Type B pancreatic cell (in vitro differentiated cells): ENCODE measurements at regions not wholly inside any gene's neighbourhood (a gene's known extent, or its start where the extent isn't known, plus 50 kb on each side); places are given as distances from the start of the nearest gene placed in this dataset.

Experiments
- DNase-seq: peaks from one replicate; pipeline ENCODE4 v3.0.0; 2021; ENCODE audit warnings: mixed read lengths; ENCODE audit not compliant: unreplicated experiment; ENCODE audit errors: extremely low spot score
- H3K27ac Mint-ChIP-seq: 2 replicates; pipeline ENCODE4 v1.8.0; 2021; ENCODE audit warnings: mild to moderate bottlenecking, mixed read lengths
- H3K27me3 Mint-ChIP-seq: 2 replicates; pipeline ENCODE4 v1.8.0; 2021; ENCODE audit warnings: mixed read lengths
- H3K36me3 Mint-ChIP-seq: 2 replicates; pipeline ENCODE4 v1.8.0; 2021; ENCODE audit warnings: mixed read lengths
- H3K4me1 Mint-ChIP-seq: one replicate; pipeline ENCODE4 v1.8.0; 2021; ENCODE audit warnings: mixed read lengths; ENCODE audit not compliant: unreplicated experiment
- H3K4me3 Mint-ChIP-seq: 2 replicates; pipeline ENCODE4 v1.8.0; 2021; ENCODE audit warnings: mild to moderate bottlenecking, mixed read lengths
- H3K9me3 Mint-ChIP-seq: 2 replicates; pipeline ENCODE4 v1.8.0; 2021; ENCODE audit warnings: mixed read lengths
- TF ChIP-seq, protein P1 (sequence below): fragments of 200-600 bp; sonication (generic); conservative IDR thresholded peaks from 2 replicates; pipeline ENCODE4 v1.5.0; 2021; ENCODE audit warnings: antibody characterized with exemption, mild to moderate bottlenecking

- Mint-ChIP-seq H3K4me3 (no peak overlapping the region), H3K27ac (no peak overlapping the region), H3K27me3 (no peaks in the 10 kb centered on the region), H3K36me3 (no peaks in the 10 kb centered on the region), H3K9me3 (peaks cover 3% of the 10 kb centered on the region), H3K4me1 (peaks cover 15% of the 10 kb centered on the region)
- DNase-seq: no peak
- TF ChIP-seq, protein P1, sequence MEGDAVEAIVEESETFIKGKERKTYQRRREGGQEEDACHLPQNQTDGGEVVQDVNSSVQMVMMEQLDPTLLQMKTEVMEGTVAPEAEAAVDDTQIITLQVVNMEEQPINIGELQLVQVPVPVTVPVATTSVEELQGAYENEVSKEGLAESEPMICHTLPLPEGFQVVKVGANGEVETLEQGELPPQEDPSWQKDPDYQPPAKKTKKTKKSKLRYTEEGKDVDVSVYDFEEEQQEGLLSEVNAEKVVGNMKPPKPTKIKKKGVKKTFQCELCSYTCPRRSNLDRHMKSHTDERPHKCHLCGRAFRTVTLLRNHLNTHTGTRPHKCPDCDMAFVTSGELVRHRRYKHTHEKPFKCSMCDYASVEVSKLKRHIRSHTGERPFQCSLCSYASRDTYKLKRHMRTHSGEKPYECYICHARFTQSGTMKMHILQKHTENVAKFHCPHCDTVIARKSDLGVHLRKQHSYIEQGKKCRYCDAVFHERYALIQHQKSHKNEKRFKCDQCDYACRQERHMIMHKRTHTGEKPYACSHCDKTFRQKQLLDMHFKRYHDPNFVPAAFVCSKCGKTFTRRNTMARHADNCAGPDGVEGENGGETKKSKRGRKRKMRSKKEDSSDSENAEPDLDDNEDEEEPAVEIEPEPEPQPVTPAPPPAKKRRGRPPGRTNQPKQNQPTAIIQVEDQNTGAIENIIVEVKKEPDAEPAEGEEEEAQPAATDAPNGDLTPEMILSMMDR: no peak
Measured at GRCh38 chr11:70851907-70852306, 400.5 kb downstream of the SHANK2 start.

GRCh38 chr11:70853068-70853769, 399.2 kb downstream of the SHANK2 start:
- peaks cover 16% of the 10 kb centered on the region for H3K4me1 Mint-ChIP-seq
- H3K27ac Mint-ChIP-seq: no peak overlapping the region
- no peak for DNase-seq
- H3K36me3 Mint-ChIP-seq: no peaks in the 10 kb centered on the region
- H3K9me3 Mint-ChIP-seq: peaks cover 4% of the 10 kb centered on the region
- TF ChIP-seq, protein P1: no peak
- H3K27me3 Mint-ChIP-seq: no peaks in the 10 kb centered on the region
- H3K4me3 Mint-ChIP-seq: no peak overlapping the region

DNA sequence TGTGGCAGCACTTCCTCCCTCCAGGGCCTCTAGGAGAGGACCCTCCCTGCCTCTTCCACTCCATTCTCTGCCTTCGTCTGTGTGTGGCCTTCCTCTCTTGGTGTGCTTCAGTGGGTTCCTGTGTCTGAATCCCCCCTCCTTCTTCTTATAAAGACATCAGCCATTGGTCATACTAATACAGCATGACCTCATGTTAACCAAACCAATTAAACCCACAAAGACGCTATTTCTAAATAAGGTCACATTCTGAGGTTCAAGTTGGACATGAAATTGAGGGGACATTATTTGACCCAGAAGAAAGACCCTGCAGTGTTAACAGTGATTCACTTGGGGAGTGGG, 398.6 kb downstream of the SHANK2 start:
- DNase-seq: no peak

GRCh38 chr11:70854201-70854600, 398.2 kb downstream of the SHANK2 start:
- TF ChIP-seq, protein P1: no peak
- H3K36me3 Mint-ChIP-seq: peaks cover 3% of the 10 kb centered on the region
- no peak overlapping the region for H3K27ac Mint-ChIP-seq
- DNase-seq: no peak
- H3K4me1 Mint-ChIP-seq: peaks cover 16% of the 10 kb centered on the region
- H3K4me3 Mint-ChIP-seq: no peak overlapping the region
- peaks cover 3% of the 10 kb centered on the region for H3K27me3 Mint-ChIP-seq
- peaks cover 4% of the 10 kb centered on the region for H3K9me3 Mint-ChIP-seq

More for the DNA sequence above, 398.6 kb downstream of the SHANK2 start:
- H3K36me3 Mint-ChIP-seq: no peaks in the 10 kb centered on the region
- no peaks in the 10 kb centered on the region for H3K27me3 Mint-ChIP-seq
- H3K9me3 Mint-ChIP-seq: peaks cover 4% of the 10 kb centered on the region
- H3K27ac Mint-ChIP-seq: no peak overlapping the region
- H3K4me3 Mint-ChIP-seq: no peak overlapping the region
- peaks cover 16% of the 10 kb centered on the region for H3K4me1 Mint-ChIP-seq
- TF ChIP-seq, protein P1: no peak

- Mint-ChIP-seq H3K4me3 (no peak overlapping the region), H3K9me3 (peaks cover 4% of the 10 kb centered on the region), H3K27ac (no peak overlapping the region), H3K4me1 (peaks cover 16% of the 10 kb centered on the region), H3K27me3 (peaks cover 5% of the 10 kb centered on the region), H3K36me3 (peaks cover 6% of the 10 kb centered on the region)
- TF ChIP-seq, protein P1: no peak
- no peak for DNase-seq
Measured at GRCh38 chr11:70854901-70855556, 397.3 kb downstream of the SHANK2 start.
